GM12872 (cell line): ENCODE measurements at regions not wholly inside any gene's neighbourhood (a gene's known extent, or its start where the extent isn't known, plus 50 kb on each side); places are given as distances from the start of the nearest gene placed in this dataset.

Source experiments
- TF ChIP-seq, protein P1 (sequence below): IDR thresholded peaks from 3 replicates; pipeline ENCODE4 v1.5.1; 2011; ENCODE audit warnings: low read depth, mild to moderate bottlenecking, low read length, moderate library complexity; ENCODE audit not compliant: insufficient read depth

DNA sequence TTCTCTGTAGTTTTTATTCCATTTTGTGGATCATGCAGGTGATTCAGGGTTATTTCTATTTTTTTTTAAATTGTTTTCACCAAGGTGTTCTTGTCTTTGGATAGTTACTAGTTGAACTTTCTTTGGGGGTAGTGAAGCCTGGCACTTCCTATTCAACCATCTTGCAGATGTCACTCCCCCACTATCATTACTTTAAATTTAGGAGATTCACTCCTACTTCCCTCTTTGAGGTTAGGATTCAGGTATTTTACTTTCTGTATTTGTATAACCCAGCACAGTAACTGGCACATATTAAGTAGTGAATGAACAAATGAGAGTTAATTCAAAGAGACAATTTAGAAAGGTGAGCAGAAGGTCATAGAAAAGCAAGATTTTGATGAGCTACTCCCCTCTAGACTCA lies 255.6 kb downstream of the ATP23 start:
- TF ChIP-seq, protein P1, sequence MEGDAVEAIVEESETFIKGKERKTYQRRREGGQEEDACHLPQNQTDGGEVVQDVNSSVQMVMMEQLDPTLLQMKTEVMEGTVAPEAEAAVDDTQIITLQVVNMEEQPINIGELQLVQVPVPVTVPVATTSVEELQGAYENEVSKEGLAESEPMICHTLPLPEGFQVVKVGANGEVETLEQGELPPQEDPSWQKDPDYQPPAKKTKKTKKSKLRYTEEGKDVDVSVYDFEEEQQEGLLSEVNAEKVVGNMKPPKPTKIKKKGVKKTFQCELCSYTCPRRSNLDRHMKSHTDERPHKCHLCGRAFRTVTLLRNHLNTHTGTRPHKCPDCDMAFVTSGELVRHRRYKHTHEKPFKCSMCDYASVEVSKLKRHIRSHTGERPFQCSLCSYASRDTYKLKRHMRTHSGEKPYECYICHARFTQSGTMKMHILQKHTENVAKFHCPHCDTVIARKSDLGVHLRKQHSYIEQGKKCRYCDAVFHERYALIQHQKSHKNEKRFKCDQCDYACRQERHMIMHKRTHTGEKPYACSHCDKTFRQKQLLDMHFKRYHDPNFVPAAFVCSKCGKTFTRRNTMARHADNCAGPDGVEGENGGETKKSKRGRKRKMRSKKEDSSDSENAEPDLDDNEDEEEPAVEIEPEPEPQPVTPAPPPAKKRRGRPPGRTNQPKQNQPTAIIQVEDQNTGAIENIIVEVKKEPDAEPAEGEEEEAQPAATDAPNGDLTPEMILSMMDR = no peak

- TF ChIP-seq, protein P1 = no peak
Measured at GRCh38 chr12:58202933-58203718, 261.8 kb downstream of the ATP23 start.

DNA sequence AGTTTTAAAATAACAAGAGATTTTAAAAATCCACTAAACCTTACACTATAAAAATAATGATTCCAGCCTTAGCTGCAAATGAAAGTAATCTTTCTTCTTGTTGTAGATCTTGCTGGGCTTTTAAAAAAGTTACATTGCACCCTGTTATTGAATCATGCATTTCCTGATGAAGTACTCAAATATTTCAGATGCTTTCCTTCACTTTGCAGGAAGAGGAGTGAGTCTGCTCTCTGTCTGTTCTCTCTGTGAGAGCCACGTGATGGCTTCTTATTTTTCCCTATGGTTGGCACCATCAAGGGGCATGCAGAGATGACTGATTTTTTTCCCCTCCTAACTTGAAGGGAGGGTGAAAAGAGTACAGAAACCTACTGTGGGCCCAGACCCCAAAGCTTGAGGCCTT lies 262.7 kb downstream of the ATP23 start:
- TF ChIP-seq, protein P1 = no peak

DNA sequence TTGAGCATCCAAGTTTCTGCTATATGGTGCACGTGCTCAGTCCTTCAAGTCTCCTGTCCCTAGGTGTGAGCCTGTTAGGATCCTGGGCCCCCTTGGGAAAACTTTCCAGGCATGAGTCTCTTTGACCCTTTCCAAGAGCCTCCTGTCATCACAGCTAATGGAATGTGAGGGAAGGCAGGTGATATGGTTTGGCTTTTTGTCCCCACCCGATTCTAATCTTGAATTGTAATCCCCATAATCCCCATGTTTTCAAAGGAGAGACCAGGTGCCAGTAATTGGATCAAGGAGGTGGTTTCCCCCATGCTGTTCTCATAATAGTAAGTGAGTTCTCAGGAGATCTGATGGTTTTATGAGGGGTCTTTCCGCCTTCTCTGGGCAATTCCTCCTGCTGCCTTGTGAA lies 265.5 kb downstream of the ATP23 start:
- TF ChIP-seq, protein P1 = no peak

- TF ChIP-seq, protein P1 = no peak
Measured at GRCh38 chr12:58211211-58211610, 269.8 kb downstream of the ATP23 start.

GRCh38 chr12:58217130-58217529 lies 275.8 kb downstream of the ATP23 start:
- TF ChIP-seq, protein P1 = no peak

GRCh38 chr12:58224536-58225105 lies 283.3 kb downstream of the ATP23 start:
- TF ChIP-seq, protein P1 = no peak
